Nephron progenitor cell (in vitro differentiated cells): ENCODE measurements at regions not wholly inside any gene's neighbourhood (a gene's known extent, or its start where the extent isn't known, plus 50 kb on each side); places are given as distances from the start of the nearest gene placed in this dataset.

Experiments
- DNase-seq: peaks from one replicate; pipeline ENCODE4 v3.0.0; 2021
- H3K27ac Mint-ChIP-seq: 2 replicates; pipeline ENCODE4 v1.8.0; 2021; ENCODE audit warnings: mild to moderate bottlenecking, moderate library complexity, mixed read lengths
- H3K27me3 Mint-ChIP-seq: 2 replicates; pipeline ENCODE4 v1.8.0; 2021; ENCODE audit warnings: mild to moderate bottlenecking, low read depth, mixed read lengths; ENCODE audit not compliant: poor library complexity
- H3K36me3 Mint-ChIP-seq: 2 replicates; pipeline ENCODE4 v1.8.0; 2021; ENCODE audit warnings: low read depth, mixed read lengths
- H3K4me1 Mint-ChIP-seq: 2 replicates; pipeline ENCODE4 v1.8.0; 2021; ENCODE audit warnings: mixed read lengths
- H3K4me3 Mint-ChIP-seq: 2 replicates; pipeline ENCODE4 v1.8.0; 2021; ENCODE audit warnings: mild to moderate bottlenecking, moderate library complexity, mixed read lengths
- H3K9me3 Mint-ChIP-seq: 2 replicates; pipeline ENCODE4 v1.8.0; 2021; ENCODE audit warnings: mild to moderate bottlenecking, moderate library complexity, mixed read lengths
- TF ChIP-seq, protein P1 (sequence below): fragments of 200-600 bp; sonication (generic); IDR thresholded peaks from 2 replicates; pipeline ENCODE4 v1.5.0; 2021; ENCODE audit warnings: antibody characterized with exemption

DNA sequence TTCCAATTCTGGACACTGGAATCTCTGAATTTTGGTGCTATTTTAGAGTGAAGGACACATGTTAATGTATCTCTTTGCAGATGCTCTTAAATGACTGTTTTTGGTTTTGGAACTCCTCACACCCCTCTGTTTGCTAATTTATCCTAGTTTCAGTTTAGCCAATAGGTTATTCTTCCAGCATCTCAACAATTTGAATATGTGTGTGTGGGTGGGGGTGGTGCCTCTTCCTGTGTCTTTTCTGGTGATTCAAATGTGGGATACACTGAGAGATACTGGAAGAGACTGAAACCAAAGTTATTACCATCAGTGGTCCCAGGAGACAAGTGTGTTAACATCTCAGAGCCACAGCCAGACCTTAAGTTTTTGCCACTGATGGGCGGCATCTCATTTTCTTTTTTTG lies 1317.4 kb upstream of the TMEM132C start:
- Mint-ChIP-seq H3K27ac (no peak overlapping the region), H3K4me3 (no peak overlapping the region), H3K9me3 (no peaks in the 10 kb centered on the region), H3K4me1 (peaks cover 15% of the 10 kb centered on the region), H3K27me3 (peaks cover 10% of the 10 kb centered on the region), H3K36me3 (no peaks in the 10 kb centered on the region)
- TF ChIP-seq, protein P1, sequence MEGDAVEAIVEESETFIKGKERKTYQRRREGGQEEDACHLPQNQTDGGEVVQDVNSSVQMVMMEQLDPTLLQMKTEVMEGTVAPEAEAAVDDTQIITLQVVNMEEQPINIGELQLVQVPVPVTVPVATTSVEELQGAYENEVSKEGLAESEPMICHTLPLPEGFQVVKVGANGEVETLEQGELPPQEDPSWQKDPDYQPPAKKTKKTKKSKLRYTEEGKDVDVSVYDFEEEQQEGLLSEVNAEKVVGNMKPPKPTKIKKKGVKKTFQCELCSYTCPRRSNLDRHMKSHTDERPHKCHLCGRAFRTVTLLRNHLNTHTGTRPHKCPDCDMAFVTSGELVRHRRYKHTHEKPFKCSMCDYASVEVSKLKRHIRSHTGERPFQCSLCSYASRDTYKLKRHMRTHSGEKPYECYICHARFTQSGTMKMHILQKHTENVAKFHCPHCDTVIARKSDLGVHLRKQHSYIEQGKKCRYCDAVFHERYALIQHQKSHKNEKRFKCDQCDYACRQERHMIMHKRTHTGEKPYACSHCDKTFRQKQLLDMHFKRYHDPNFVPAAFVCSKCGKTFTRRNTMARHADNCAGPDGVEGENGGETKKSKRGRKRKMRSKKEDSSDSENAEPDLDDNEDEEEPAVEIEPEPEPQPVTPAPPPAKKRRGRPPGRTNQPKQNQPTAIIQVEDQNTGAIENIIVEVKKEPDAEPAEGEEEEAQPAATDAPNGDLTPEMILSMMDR: no peak
- DNase-seq: no peak

DNA sequence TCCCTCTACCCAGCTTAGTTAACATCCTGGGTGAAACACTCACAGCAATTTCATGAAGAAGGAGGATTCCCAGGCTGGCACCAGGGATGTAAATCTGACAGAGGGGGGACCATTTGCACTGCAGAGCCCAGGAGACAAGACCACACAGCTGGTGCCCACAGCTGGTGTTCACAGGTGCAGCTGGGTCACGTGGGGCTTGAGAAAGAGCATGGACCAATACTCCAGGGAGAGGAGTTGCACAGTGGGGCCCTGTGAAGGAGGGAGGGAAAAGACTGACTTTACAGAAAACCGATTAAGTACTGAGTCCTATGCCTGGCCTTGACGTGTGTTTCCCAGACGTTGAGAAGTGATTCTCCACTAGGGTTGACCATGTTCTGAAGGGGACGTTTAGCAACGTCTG lies 1316.7 kb upstream of the TMEM132C start:
- TF ChIP-seq, protein P1: no peak
- no peaks in the 10 kb centered on the region for H3K36me3 Mint-ChIP-seq
- no peak overlapping the region for H3K4me3 Mint-ChIP-seq
- peaks cover 3% of the 10 kb centered on the region for H3K27me3 Mint-ChIP-seq
- DNase-seq: no peak
- H3K4me1 Mint-ChIP-seq: peaks cover 15% of the 10 kb centered on the region
- no peaks in the 10 kb centered on the region for H3K9me3 Mint-ChIP-seq
- H3K27ac Mint-ChIP-seq: no peak overlapping the region

DNA sequence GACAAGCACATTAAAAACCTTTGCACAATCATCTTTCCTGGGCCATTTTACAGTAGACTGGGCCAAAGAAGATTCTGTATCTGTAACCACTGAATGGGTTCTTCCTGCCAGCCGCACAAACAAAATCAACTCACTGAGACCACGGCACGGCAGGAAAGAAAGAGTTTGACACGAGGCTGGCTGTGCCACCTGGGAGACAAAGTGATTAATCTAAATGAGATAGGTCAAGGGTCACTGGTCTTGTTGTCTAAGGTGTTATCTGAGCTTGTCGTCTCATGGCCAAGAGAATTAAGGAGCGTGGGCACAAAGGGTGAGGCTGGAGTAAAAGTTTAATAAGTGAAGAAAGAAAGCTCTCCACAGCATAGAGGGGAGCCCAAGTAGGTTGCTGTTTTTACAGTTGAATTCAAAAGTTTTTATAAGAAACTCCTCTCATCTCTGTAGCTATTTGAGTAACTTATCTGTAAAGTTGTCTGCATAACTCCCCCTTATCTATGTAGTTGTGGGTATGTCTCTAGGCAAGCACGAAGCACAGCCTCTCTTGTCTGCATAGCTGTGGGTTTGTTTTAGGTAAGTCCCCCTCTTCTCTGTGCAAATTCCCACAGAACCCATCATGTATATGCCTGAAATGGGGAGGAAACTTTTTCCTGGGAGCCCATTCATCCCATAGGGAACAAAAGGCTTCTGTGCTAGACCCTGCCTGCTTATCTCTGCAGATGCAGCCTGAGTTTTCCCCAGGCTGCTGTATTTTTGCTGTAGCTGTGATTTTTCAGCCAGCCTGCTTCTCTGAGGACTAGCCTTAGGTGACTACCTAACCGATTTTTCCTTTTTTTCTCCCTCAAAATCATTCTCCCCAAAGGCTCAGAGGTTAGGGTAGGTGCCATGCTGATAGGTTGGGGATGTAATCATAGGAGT lies 1314.6 kb upstream of the TMEM132C start:
- Mint-ChIP-seq H3K36me3 (no peaks in the 10 kb centered on the region), H3K27ac (peak overlapping the region; percentile 2), H3K9me3 (no peaks in the 10 kb centered on the region), H3K4me1 (peaks cover 15% of the 10 kb centered on the region), H3K27me3 (peaks cover 6% of the 10 kb centered on the region), H3K4me3 (no peak overlapping the region)
- no peak for DNase-seq
- TF ChIP-seq, protein P1: no peak

DNA sequence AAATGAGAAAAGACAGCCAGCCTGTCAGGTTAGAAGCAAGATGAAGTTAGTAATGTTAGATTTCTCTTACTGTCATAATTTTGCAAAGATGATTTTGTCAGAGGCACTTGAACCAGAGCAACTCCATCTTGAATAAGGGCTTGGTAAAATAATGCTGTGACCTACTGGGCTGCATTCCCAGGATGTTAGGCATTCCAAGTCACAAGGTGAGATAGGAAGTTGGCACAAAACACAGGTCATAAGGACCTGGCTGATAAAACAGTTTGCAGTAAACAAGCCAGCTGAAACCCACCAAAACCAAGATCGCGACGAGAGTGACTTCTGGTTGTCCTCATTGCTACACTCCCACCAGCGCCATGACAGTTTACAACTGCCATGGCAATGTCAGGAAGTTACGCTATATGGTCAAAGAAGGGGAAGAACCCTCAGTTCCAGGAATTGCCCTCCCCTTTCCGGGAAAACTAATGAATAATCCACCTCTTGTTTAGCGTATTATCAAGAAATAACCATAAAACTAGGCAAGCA lies 1313.5 kb upstream of the TMEM132C start:
- Mint-ChIP-seq H3K27ac (no peak overlapping the region), H3K4me1 (peaks cover 15% of the 10 kb centered on the region), H3K9me3 (no peaks in the 10 kb centered on the region), H3K36me3 (no peaks in the 10 kb centered on the region), H3K27me3 (peaks cover 6% of the 10 kb centered on the region), H3K4me3 (no peak overlapping the region)
- TF ChIP-seq, protein P1: no peak
- DNase-seq: no peak

DNA sequence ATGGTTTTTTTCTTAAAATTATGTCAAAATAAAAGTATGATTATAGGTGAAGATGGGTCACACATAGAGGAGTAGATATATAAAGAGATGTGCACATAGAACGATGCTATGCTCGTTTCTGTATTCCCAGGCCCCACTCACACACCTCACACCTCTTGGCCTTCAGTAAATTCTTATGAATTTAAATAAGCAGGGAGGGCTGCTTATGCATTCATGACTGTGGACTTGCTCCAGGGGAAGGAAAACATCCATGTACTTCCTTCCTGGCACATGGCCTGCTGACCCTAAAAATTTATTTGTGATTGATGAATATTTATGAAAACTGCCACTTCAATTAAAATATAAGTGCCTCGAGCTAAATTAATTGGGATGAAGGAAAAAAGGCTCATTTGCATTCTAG lies 1306.7 kb upstream of the TMEM132C start:
- Mint-ChIP-seq H3K36me3 (no peaks in the 10 kb centered on the region), H3K4me3 (no peak overlapping the region), H3K27me3 (peaks cover 13% of the 10 kb centered on the region), H3K27ac (no peak overlapping the region), H3K9me3 (no peaks in the 10 kb centered on the region), H3K4me1 (no peaks in the 10 kb centered on the region)
- DNase-seq: no peak
- TF ChIP-seq, protein P1: no peak

DNA sequence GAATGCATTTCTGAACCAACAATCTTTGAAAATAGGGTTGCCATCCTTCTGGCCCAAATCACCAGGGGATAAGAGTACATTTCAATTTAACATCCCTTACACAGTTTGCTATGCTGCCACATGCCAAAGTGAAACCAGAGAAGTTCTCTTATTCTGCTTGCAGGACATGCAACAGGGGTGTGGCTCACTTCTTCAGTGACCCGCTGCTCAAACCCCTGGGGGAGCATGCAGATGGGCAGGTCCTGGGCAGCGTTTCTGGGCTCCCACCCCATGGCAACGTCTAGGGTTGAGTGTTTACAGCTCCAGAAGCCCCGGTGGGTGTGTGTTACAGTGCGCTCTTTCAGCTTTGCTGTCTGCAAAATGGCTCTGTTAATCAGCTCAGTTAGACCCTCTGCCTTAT lies 1306.3 kb upstream of the TMEM132C start:
- no peak overlapping the region for H3K27ac Mint-ChIP-seq
- no peaks in the 10 kb centered on the region for H3K36me3 Mint-ChIP-seq
- H3K9me3 Mint-ChIP-seq: no peaks in the 10 kb centered on the region
- peaks cover 13% of the 10 kb centered on the region for H3K27me3 Mint-ChIP-seq
- H3K4me1 Mint-ChIP-seq: no peaks in the 10 kb centered on the region
- no peak for DNase-seq
- TF ChIP-seq, protein P1: no peak
- no peak overlapping the region for H3K4me3 Mint-ChIP-seq
